Fibroblast of lung (primary cell): ENCODE measurements at regions not wholly inside any gene's neighbourhood (a gene's known extent, or its start where the extent isn't known, plus 50 kb on each side); places are given as distances from the start of the nearest gene placed in this dataset.

Source experiments
- EZH2 ChIP-seq: IDR thresholded peaks from 2 replicates; pipeline ENCODE4 v1.5.1; 2012; ENCODE audit warnings: low read length, control low read depth, mild to moderate bottlenecking; ENCODE audit errors: missing control alignments
- TF ChIP-seq, protein P1 (sequence below), 2 donors: IDR thresholded peaks in 1 of 2; conservative IDR thresholded peaks in 1 of 2; 1 replicate in 1 of 2; 2 replicates in 1 of 2; pipeline ENCODE4 v1.5.1; 2011 to 2012; ENCODE audit warnings: low read length in 2 of 2, control low read depth in 1 of 2, inconsistent platforms in 1 of 2, low read depth in 1 of 2, mild to moderate bottlenecking in 1 of 2

DNA sequence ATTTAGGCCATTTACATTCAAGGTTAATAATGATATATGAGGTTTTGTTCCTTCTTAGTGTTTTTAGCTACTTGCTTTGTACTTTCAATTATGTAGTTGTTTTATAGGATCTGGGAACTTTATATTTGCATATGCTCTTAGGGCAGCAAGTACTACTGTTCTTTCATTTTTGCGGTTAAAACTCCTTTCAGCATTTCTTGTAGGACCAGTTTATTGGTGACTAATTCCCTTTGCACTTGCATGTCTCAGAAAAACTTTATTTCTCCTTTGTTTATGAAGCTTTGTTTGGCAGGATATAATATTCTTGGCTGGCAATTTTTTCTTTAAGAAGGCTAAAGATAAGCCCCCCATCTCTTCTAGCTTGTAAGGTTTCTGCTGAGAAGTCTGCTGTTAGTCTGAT, 131.3 kb upstream of the CDH8 start:
- TF ChIP-seq, protein P1, sequence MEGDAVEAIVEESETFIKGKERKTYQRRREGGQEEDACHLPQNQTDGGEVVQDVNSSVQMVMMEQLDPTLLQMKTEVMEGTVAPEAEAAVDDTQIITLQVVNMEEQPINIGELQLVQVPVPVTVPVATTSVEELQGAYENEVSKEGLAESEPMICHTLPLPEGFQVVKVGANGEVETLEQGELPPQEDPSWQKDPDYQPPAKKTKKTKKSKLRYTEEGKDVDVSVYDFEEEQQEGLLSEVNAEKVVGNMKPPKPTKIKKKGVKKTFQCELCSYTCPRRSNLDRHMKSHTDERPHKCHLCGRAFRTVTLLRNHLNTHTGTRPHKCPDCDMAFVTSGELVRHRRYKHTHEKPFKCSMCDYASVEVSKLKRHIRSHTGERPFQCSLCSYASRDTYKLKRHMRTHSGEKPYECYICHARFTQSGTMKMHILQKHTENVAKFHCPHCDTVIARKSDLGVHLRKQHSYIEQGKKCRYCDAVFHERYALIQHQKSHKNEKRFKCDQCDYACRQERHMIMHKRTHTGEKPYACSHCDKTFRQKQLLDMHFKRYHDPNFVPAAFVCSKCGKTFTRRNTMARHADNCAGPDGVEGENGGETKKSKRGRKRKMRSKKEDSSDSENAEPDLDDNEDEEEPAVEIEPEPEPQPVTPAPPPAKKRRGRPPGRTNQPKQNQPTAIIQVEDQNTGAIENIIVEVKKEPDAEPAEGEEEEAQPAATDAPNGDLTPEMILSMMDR (conservative IDR thresholded peaks at IDR 0.05 in 1 of 2, IDR thresholded peaks at IDR 0.05 in 1 of 2; ENCODE audit: low read depth in 1 of 2, low read length in 2 of 2) = no peak
- no peak for TF ChIP-seq EZH2
